GM12878 (cell line): ENCODE measurements at regions not wholly inside any gene's neighbourhood (a gene's known extent, or its start where the extent isn't known, plus 50 kb on each side); places are given as distances from the start of the nearest gene placed in this dataset.

ENCODE experiments used
- ATAC-seq: fragments of 200-7000 bp; cut with Tn5 transposase; 3 replicates; pipeline ENCODE4 v1.9.1; 2020; ENCODE audit warnings: mild to moderate bottlenecking, moderate library complexity
- BruUV-seq: library from RNA; stranded (reverse); fragments of 400-500 nt; replicated peaks from 2 replicates; lab custom pipeline; 2021; lab: Mats Ljungman, UMichigan
- CTCF ChIA-PET: fragments of 300-600 bp; sonication (Branson Sonifier 250); formaldehyde crosslinking; extraction: SDS; loops from one replicate; lab custom pipeline; 2021; ENCODE audit warnings: inconsistent platforms; lab: Yijun Ruan, JAX
- POLR2A ChIA-PET: fragments of 350-600 bp; formaldehyde crosslinking; extraction: SDS; loops from one replicate; lab custom pipeline; 2021; ENCODE audit warnings: inconsistent platforms; lab: Charles Lee
- RAD21 ChIA-PET: fragments of 300-600 bp; sonication (Branson Sonifier 250); formaldehyde crosslinking; loops from one replicate; lab custom pipeline; 2023; ENCODE audit warnings: antibody characterized with exemption; ENCODE audit not compliant: unreplicated experiment; lab: Charles Lee
- SMC1A ChIA-PET: fragments of 300-600 bp; sonication (Branson Sonifier 250); formaldehyde crosslinking; loops from one replicate; lab custom pipeline; 2023; ENCODE audit not compliant: unreplicated experiment, uncharacterized antibody; lab: Charles Lee
- DNase-seq: peaks from one replicate; pipeline ENCODE4 v3.0.0-alpha.2; 2011; ENCODE audit warnings: low read depth, low spot score
- FAIRE-seq: peaks from 3 replicates; lab custom pipeline; 2011; peaks lifted over from hg19 to GRCh38; lab: Jason Lieb, UNC
- H2AFZ ChIP-seq: 2 replicates; pipeline ENCODE4 v1.6.0; 2011; ENCODE audit warnings: low read depth, low read length, control low read depth; ENCODE audit not compliant: control insufficient read depth
- H3K27ac ChIP-seq: 2 replicates; pipeline ENCODE4 v1.5.1; 2011; ENCODE audit warnings: control low read depth; ENCODE audit not compliant: control insufficient read depth, insufficient read depth
- H3K27me3 ChIP-seq, 2 experiments: replicated peaks in 1 of 2; 2 replicates each; pipeline versions ENCODE4 v1.6.0 to v1.6.1; 2011; ENCODE audit warnings: low read length in 1 of 2; ENCODE audit not compliant: control insufficient read depth in 2 of 2, insufficient read depth in 2 of 2
- H3K36me3 ChIP-seq, 2 experiments: 2 replicates each; pipeline ENCODE4 v1.5.1; 2011; ENCODE audit warnings: low read length in 1 of 2; ENCODE audit not compliant: control insufficient read depth in 2 of 2, insufficient read depth in 2 of 2
- H3K4me1 ChIP-seq: 2 replicates; pipeline ENCODE4 v1.6.1; 2011; ENCODE audit warnings: mild to moderate bottlenecking, low read length, moderate library complexity, mixed read lengths; ENCODE audit not compliant: control insufficient read depth, insufficient read depth
- H3K4me2 ChIP-seq: 2 replicates; pipeline ENCODE4 v1.6.0; 2011; ENCODE audit warnings: control low read depth; ENCODE audit not compliant: control insufficient read depth, insufficient read depth
- H3K4me3 ChIP-seq: fragments of 200-600 bp; sonication (generic); 2 replicates; pipeline ENCODE4 v1.5.1; 2016
- H3K79me2 ChIP-seq: 2 replicates; pipeline ENCODE4 v1.6.0; 2011; ENCODE audit warnings: low read length; ENCODE audit not compliant: control insufficient read depth, insufficient read depth
- H3K9ac ChIP-seq: 2 replicates; pipeline ENCODE4 v1.8.0; 2011; ENCODE audit warnings: low read length, control low read depth, mixed read lengths; ENCODE audit not compliant: control insufficient read depth, insufficient read depth
- H3K9me3 ChIP-seq: replicated peaks from 3 replicates; pipeline ENCODE4 v1.5.1; 2011; ENCODE audit warnings: mild to moderate bottlenecking, low read length; ENCODE audit not compliant: control insufficient read depth, insufficient read depth
- H4K20me1 ChIP-seq: 2 replicates; pipeline ENCODE4 v1.6.0; 2011; ENCODE audit not compliant: control insufficient read depth, insufficient read depth
- FOXM1 ChIP-seq: IDR thresholded peaks from 2 replicates; pipeline ENCODE4 v1.6.1; 2012; ENCODE audit warnings: low read depth, mild to moderate bottlenecking, inconsistent platforms, low read length, moderate library complexity
- RBBP5 ChIP-seq: fragments of 200-600 bp; sonication (generic); conservative IDR thresholded peaks from 2 replicates; pipeline ENCODE4 v1.6.1; 2016
- SIX5 ChIP-seq: IDR thresholded peaks from 2 replicates; pipeline ENCODE4 v1.6.1; 2011; ENCODE audit warnings: mild to moderate bottlenecking, low read depth, low read length, moderate library complexity; ENCODE audit not compliant: severe bottlenecking
- WRNIP1 ChIP-seq: IDR thresholded peaks from 2 replicates; pipeline ENCODE4 v1.6.1; 2011; ENCODE audit warnings: low read depth, low read length, improper control_type of control experiment, borderline replicate concordance
- WGBS: methylation state at CpG from one replicate; pipeline ENCODE4 v1.1.6; 2016; ENCODE audit warnings: low lambda C conversion rate; ENCODE audit not compliant: insufficient replicate concordance, insufficient coverage; ENCODE audit errors: missing lambda C conversion rate; 5-methylcytosine and 5-hydroxymethylcytosine counted together
- in situ Hi-C: fragments of 300-500 bp; cut with MboI; formaldehyde crosslinking; loops from 9 replicates; pipeline ENCODE4 v1.14.3; 2018; ENCODE audit warnings: mixed read lengths
- intact Hi-C: fragments of 100-400 bp; cut with micrococcal nuclease; formaldehyde crosslinking; loops from one replicate; pipeline ENCODE4 v1.14.2; 2022; ENCODE audit not compliant: unreplicated experiment
- TF ChIP-seq, protein P1 (sequence below): fragments of 450-650 bp; formaldehyde crosslinking; IDR thresholded peaks from 2 replicates; pipeline ENCODE4 v1.5.0; 2022; ENCODE audit warnings: mild to moderate bottlenecking, missing genetic modification characterization

DNA sequence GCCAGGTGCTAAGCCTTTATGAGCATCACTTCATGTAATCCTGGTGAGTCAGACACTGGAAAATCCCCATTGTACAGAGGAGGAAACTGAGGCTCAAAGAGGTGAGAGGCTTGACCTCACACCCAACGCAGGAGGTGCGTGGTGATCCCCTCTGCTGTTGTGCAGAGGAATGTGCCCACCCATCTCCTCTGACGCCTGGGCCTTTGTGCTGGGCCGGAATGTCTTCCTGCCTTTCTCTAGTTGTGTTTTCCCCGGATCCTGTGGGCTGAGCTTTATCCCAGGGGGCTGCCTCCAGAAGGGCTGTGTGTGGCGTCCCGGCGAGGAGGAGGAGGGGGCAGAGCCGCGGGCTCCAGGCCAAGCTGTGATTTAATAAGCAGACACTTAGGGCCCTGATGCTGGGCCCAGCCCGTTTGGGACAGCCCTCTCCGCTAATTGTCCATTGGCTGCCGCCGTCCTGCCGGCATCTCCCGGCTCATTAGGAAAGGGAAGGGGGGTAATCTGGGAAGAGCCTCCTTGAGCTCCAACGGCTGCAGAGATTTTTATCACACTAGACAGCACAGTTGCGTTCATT, 653.6 kb downstream of the MED13L start:
- H2AFZ ChIP-seq: no peak overlapping the region
- in situ Hi-C loops: no loop called here
- FAIRE-seq (no peak), DNase-seq (no peak)
- no peaks in the 10 kb centered on the region for H4K20me1 ChIP-seq
- WGBS: 30% methylated on average over 18 of the region's 18 CpGs
- BruUV-seq: no TSS peak
- H3K4me1 ChIP-seq: no peaks in the 10 kb centered on the region
- ChIA-PET SMC1A (no interaction called here), POLR2A (no interaction called here)
- H3K27me3 ChIP-seq: no peaks in the 10 kb centered on the region
- no peak overlapping the region for H3K9ac ChIP-seq
- intact Hi-C loops: no loop called here
- H3K4me2 ChIP-seq: no peak overlapping the region
- no peak overlapping the region for H3K27ac ChIP-seq
- no peaks in the 10 kb centered on the region for H3K36me3 ChIP-seq
- TF ChIP-seq SIX5 (no peak), WRNIP1 (no peak), RBBP5 (no peak), FOXM1 (no peak)
- TF ChIP-seq, protein P1, sequence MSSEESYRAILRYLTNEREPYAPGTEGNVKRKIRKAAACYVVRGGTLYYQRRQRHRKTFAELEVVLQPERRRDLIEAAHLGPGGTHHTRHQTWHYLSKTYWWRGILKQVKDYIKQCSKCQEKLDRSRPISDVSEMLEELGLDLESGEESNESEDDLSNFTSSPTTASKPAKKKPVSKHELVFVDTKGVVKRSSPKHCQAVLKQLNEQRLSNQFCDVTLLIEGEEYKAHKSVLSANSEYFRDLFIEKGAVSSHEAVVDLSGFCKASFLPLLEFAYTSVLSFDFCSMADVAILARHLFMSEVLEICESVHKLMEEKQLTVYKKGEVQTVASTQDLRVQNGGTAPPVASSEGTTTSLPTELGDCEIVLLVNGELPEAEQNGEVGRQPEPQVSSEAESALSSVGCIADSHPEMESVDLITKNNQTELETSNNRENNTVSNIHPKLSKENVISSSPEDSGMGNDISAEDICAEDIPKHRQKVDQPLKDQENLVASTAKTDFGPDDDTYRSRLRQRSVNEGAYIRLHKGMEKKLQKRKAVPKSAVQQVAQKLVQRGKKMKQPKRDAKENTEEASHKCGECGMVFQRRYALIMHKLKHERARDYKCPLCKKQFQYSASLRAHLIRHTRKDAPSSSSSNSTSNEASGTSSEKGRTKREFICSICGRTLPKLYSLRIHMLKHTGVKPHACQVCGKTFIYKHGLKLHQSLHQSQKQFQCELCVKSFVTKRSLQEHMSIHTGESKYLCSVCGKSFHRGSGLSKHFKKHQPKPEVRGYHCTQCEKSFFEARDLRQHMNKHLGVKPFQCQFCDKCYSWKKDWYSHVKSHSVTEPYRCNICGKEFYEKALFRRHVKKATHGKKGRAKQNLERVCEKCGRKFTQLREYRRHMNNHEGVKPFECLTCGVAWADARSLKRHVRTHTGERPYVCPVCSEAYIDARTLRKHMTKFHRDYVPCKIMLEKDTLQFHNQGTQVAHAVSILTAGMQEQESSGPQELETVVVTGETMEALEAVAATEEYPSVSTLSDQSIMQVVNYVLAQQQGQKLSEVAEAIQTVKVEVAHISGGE (CRISPR knock-in tag): no peak
- TF ChIP-seq, all 136 proteins: peak for 0
- ChIA-PET CTCF (no interaction called here), RAD21 (no interaction called here)
- no peaks in the 10 kb centered on the region for H3K79me2 ChIP-seq
- H3K9me3 ChIP-seq: no peaks in the 10 kb centered on the region; the same call in 2 of the 3 replicates
- H3K4me3 ChIP-seq: no peak overlapping the region
- no peak for ATAC-seq
